MM.1S (cell line): ENCODE measurements at regions not wholly inside any gene's neighbourhood (a gene's known extent, or its start where the extent isn't known, plus 50 kb on each side); places are given as distances from the start of the nearest gene placed in this dataset.

Experiments
- DNase-seq: peaks from one replicate; pipeline ENCODE4 v3.0.0-alpha.2; 2015
- H2AFZ ChIP-seq: fragments of 300-600 bp; sonication (generic); 2 replicates; pipeline ENCODE4 v1.6.0; 2016; ENCODE audit warnings: antibody characterized with exemption, low read length
- H3F3A ChIP-seq: fragments of 300-600 bp; sonication (generic); 2 replicates; pipeline ENCODE4 v1.6.1; 2016; ENCODE audit warnings: mild to moderate bottlenecking, antibody characterized with exemption, low read length, moderate library complexity, mixed read lengths; ENCODE audit not compliant: insufficient read depth
- H3K27ac ChIP-seq: fragments of 300-600 bp; sonication (generic); 2 replicates; pipeline ENCODE4 v1.5.1; 2016; ENCODE audit warnings: mild to moderate bottlenecking, low read length
- H3K27me3 ChIP-seq: fragments of 300-600 bp; sonication (generic); replicated peaks from 2 replicates; pipeline ENCODE4 v1.6.0; 2016; ENCODE audit warnings: low read length; ENCODE audit not compliant: insufficient read depth
- H3K36me3 ChIP-seq: fragments of 300-600 bp; sonication (generic); replicated peaks from 2 replicates; pipeline ENCODE4 v1.6.1; 2016; ENCODE audit warnings: mild to moderate bottlenecking, low read length, mixed read lengths; ENCODE audit not compliant: insufficient read depth
- H3K4me1 ChIP-seq: fragments of 300-600 bp; sonication (generic); 2 replicates; pipeline ENCODE4 v1.6.1; 2016; ENCODE audit warnings: low read length, mixed read lengths
- H3K4me2 ChIP-seq: fragments of 300-600 bp; sonication (generic); 2 replicates; pipeline ENCODE4 v1.6.0; 2016; ENCODE audit warnings: low read depth, low read length
- H3K4me3 ChIP-seq: fragments of 300-600 bp; sonication (generic); 2 replicates; pipeline ENCODE4 v1.5.1; 2016; ENCODE audit warnings: low read length, mixed read lengths
- H3K79me2 ChIP-seq: fragments of 300-600 bp; sonication (generic); 2 replicates; pipeline ENCODE4 v1.6.1; 2016; ENCODE audit warnings: mixed run types, low read length, mixed read lengths
- H3K9ac ChIP-seq: fragments of 300-600 bp; sonication (generic); 2 replicates; pipeline ENCODE4 v1.6.1; 2016; ENCODE audit warnings: low read length, mixed read lengths
- H3K9me2 ChIP-seq: fragments of 300-600 bp; sonication (generic); replicated peaks from 2 replicates; pipeline ENCODE4 v1.6.1; 2016; ENCODE audit warnings: mild to moderate bottlenecking, low read length, mixed read lengths; ENCODE audit not compliant: insufficient read depth
- H3K9me3 ChIP-seq: fragments of 300-600 bp; sonication (generic); replicated peaks from 2 replicates; pipeline ENCODE4 v1.6.1; 2016; ENCODE audit warnings: mild to moderate bottlenecking, low read length, mixed read lengths; ENCODE audit not compliant: insufficient read depth
- H4K20me1 ChIP-seq: fragments of 300-600 bp; sonication (generic); 2 replicates; pipeline ENCODE4 v1.6.1; 2016; ENCODE audit warnings: mild to moderate bottlenecking, low read length, moderate library complexity, mixed read lengths; ENCODE audit not compliant: insufficient read depth
- EZH2 ChIP-seq: fragments of 300-600 bp; sonication (generic); optimal IDR thresholded peaks from 2 replicates; pipeline ENCODE3; 2017; ENCODE audit warnings: low read depth, mild to moderate bottlenecking, antibody characterized with exemption, low read length, mixed read lengths
- EZH2phosphoT487 ChIP-seq: fragments of 300-600 bp; sonication (generic); IDR thresholded peaks from 2 replicates; pipeline ENCODE4 v1.6.1; 2018; ENCODE audit warnings: antibody characterized with exemption, low read length
- TF ChIP-seq, protein P1 (sequence below): fragments of 300-600 bp; sonication (generic); IDR thresholded peaks from 2 replicates; pipeline ENCODE4 v1.5.1; 2016; ENCODE audit warnings: antibody characterized with exemption, low read length, mixed read lengths

DNA sequence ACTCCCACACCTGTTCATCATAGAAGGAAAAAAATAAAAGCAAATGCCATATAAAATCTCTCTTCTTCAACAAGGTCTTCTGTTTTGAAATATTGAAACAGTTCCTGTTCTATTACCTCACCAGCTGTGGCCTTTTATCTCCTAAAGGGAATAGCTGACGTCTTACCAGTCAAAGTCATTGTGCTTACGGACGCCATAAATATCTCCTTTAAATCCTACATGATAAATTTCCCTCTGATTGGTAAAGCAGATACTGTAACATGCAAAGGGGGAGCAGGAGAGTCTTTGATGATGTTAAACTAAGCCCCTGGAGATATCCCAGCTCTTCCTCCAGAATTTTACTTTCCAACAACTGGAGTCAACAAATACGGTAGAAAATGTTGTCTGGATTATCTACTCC is 168.4 kb downstream of the ZC3H11B start:
- Histone ChIP-seq H4K20me1 (no peaks in the 10 kb centered on the region), H3K79me2 (no peaks in the 10 kb centered on the region), H3K27ac (no peak overlapping the region), H3K9ac (no peak overlapping the region), H3K27me3 (no peaks in the 10 kb centered on the region), H3K4me1 (no peaks in the 10 kb centered on the region), H3K9me2 (no peaks in the 10 kb centered on the region), H3K4me2 (no peak overlapping the region), H3F3A (no peaks in the 10 kb centered on the region), H3K9me3 (no peaks in the 10 kb centered on the region), H3K4me3 (no peak overlapping the region), H3K36me3 (no peaks in the 10 kb centered on the region), H2AFZ (no peak overlapping the region)
- no peak for TF ChIP-seq EZH2
- TF ChIP-seq EZH2phosphoT487: no peak
- TF ChIP-seq, protein P1, sequence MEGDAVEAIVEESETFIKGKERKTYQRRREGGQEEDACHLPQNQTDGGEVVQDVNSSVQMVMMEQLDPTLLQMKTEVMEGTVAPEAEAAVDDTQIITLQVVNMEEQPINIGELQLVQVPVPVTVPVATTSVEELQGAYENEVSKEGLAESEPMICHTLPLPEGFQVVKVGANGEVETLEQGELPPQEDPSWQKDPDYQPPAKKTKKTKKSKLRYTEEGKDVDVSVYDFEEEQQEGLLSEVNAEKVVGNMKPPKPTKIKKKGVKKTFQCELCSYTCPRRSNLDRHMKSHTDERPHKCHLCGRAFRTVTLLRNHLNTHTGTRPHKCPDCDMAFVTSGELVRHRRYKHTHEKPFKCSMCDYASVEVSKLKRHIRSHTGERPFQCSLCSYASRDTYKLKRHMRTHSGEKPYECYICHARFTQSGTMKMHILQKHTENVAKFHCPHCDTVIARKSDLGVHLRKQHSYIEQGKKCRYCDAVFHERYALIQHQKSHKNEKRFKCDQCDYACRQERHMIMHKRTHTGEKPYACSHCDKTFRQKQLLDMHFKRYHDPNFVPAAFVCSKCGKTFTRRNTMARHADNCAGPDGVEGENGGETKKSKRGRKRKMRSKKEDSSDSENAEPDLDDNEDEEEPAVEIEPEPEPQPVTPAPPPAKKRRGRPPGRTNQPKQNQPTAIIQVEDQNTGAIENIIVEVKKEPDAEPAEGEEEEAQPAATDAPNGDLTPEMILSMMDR: no peak
- DNase-seq: no peak

DNA sequence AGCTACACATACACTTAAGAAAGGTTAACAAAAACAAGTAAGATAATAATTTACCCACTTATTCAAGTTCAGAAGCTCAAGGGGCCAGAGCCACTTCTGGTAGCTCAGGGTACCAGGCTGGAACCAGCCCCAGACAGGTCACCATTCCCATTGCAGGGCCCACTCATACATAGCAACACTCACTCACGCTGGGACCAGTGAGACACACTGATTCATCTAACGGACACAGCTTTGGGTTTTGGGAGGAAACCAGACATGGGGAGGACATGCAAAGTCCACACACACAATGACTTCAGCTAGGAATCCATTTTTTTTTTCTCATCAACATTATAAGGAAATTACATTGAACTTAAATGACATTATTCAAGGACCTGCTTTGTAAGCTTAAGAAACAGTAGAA is 169.1 kb downstream of the ZC3H11B start:
- Histone ChIP-seq H3K4me1 (no peaks in the 10 kb centered on the region), H3F3A (no peaks in the 10 kb centered on the region), H3K9me3 (no peaks in the 10 kb centered on the region), H3K79me2 (no peaks in the 10 kb centered on the region), H2AFZ (no peak overlapping the region), H3K4me2 (no peak overlapping the region), H3K27ac (no peak overlapping the region), H3K27me3 (no peaks in the 10 kb centered on the region), H4K20me1 (no peaks in the 10 kb centered on the region), H3K9me2 (no peaks in the 10 kb centered on the region), H3K9ac (no peak overlapping the region), H3K36me3 (no peaks in the 10 kb centered on the region), H3K4me3 (no peak overlapping the region)
- TF ChIP-seq EZH2 (no peak), EZH2phosphoT487 (no peak)
- TF ChIP-seq, protein P1: no peak
- DNase-seq: no peak

GRCh38 chr1:219442611-219443061 is 170.3 kb downstream of the ZC3H11B start:
- Histone ChIP-seq H3K9me3 (no peaks in the 10 kb centered on the region), H3K9me2 (no peaks in the 10 kb centered on the region), H2AFZ (no peak overlapping the region), H4K20me1 (no peaks in the 10 kb centered on the region), H3K36me3 (no peaks in the 10 kb centered on the region), H3K4me3 (no peak overlapping the region), H3K4me1 (no peaks in the 10 kb centered on the region), H3K27me3 (no peaks in the 10 kb centered on the region), H3F3A (no peaks in the 10 kb centered on the region), H3K27ac (no peak overlapping the region), H3K4me2 (no peak overlapping the region), H3K79me2 (no peaks in the 10 kb centered on the region), H3K9ac (no peak overlapping the region)
- DNase-seq: no peak
- TF ChIP-seq, protein P1: no peak
- no peak for TF ChIP-seq EZH2
- TF ChIP-seq EZH2phosphoT487: no peak
